Posterior vena cava (tissue), 2 donors: ENCODE measurements at regions not wholly inside any gene's neighbourhood (a gene's known extent, or its start where the extent isn't known, plus 50 kb on each side); places are given as distances from the start of the nearest gene placed in this dataset.
"Not testable (repeated sequence)": the region's sequence is repeated elsewhere in the genome, so short reads cannot be mapped to it uniquely, and the experiment has no call there.

Experiments used
- DNase-seq: peaks from one replicate; pipeline ENCODE4 v3.0.0-alpha.2; 2020; ENCODE audit warnings: low spot score
- intact Hi-C, 2 donors: fragments of 100-400 bp; cut with DNase I; formaldehyde crosslinking; loops; one replicate each; pipeline versions ENCODE4 v1.14.1 to v1.14.2; 2022 to 2023
- donor health status: DM: yes; HTN: yes; CAD: no.
- donor health status: DM: yes; HTN: yes; CAD: no.

GRCh38 chr3:106309798-106310197 is 441.0 kb upstream of the CBLB start:
- DNase-seq, intact Hi-C loops: not testable (repeated sequence)

GRCh38 chr3:106317141-106318055 is 448.6 kb upstream of the CBLB start:
- no peak for DNase-seq
- intact Hi-C loops = no loop called here

GRCh38 chr3:106321438-106321837 is 452.6 kb upstream of the CBLB start:
- DNase-seq, intact Hi-C loops: not testable (repeated sequence)

- no peak for DNase-seq
- intact Hi-C loops = no loop called here
Measured at GRCh38 chr3:106323586-106323985, 454.8 kb upstream of the CBLB start.

- no peak for DNase-seq
- intact Hi-C loops = no loop called here
Measured at GRCh38 chr3:106326941-106327695, 458.3 kb upstream of the CBLB start.

GRCh38 chr3:106327696-106328025 is 458.8 kb upstream of the CBLB start:
- intact Hi-C loops = no loop called here
- no peak for DNase-seq

- no peak for DNase-seq
- intact Hi-C loops = no loop called here
Measured at GRCh38 chr3:106328224-106328623, 459.4 kb upstream of the CBLB start.

- intact Hi-C loops = no loop called here
Measured at GRCh38 chr3:106329521-106329920, 460.7 kb upstream of the CBLB start.

GRCh38 chr3:106331636-106332035 is 462.8 kb upstream of the CBLB start:
- DNase-seq = no peak
- intact Hi-C loops = no loop called here

More at GRCh38 chr3:106329521-106329920, 460.7 kb upstream of the CBLB start:
- DNase-seq = no peak

- intact Hi-C loops = no loop called here
- DNase-seq = no peak
Measured at GRCh38 chr3:106332129-106332528, 463.3 kb upstream of the CBLB start.

- intact Hi-C loops = no loop called here
- DNase-seq = no peak
Measured at GRCh38 chr3:106332884-106333283, 464.1 kb upstream of the CBLB start.

- no peak for DNase-seq
- intact Hi-C loops = no loop called here
Measured at GRCh38 chr3:106333911-106334618, 465.3 kb upstream of the CBLB start.

- intact Hi-C loops = no loop called here
- no peak for DNase-seq
Measured at GRCh38 chr3:106336619-106337018, 467.8 kb upstream of the CBLB start.

- intact Hi-C loops = no loop called here
- no peak for DNase-seq
Measured at GRCh38 chr3:106337116-106337515, 468.3 kb upstream of the CBLB start.

GRCh38 chr3:106338582-106339214 is 469.9 kb upstream of the CBLB start:
- no peak for DNase-seq
- intact Hi-C loops = no loop called here

- intact Hi-C loops = no loop called here
- DNase-seq = no peak
Measured at GRCh38 chr3:106339551-106339950, 470.7 kb upstream of the CBLB start.

GRCh38 chr3:106341087-106341486 is 472.3 kb upstream of the CBLB start:
- intact Hi-C loops = no loop called here
- no peak for DNase-seq

GRCh38 chr3:106341586-106342162 is 472.9 kb upstream of the CBLB start:
- intact Hi-C loops = no loop called here
- no peak for DNase-seq

- intact Hi-C loops = no loop called here
- DNase-seq = no peak
Measured at GRCh38 chr3:106342386-106342785, 473.6 kb upstream of the CBLB start.
